ENCODE measurements at regions not wholly inside any gene's neighbourhood (a gene's known extent, or its start where the extent isn't known, plus 50 kb on each side); places are given as distances from the start of the nearest gene placed in this dataset.

- Histone ChIP-seq H3K9me3 (peaks cover 0 to 3% (median 0%) of the 10 kb centered on the region in 12 donors), H3K4me3 (no peak overlapping the region), H3K27me3 (no peaks in the 10 kb centered on the region), H3K36me3 (no peaks in the 10 kb centered on the region), H3K4me1 (peaks cover 0 to 4% (median 0%) of the 10 kb centered on the region in 12 donors), H3K27ac (no peak overlapping the region)
- 39 to 72% (median 51%) methylated on average over 15 to 16 of the region's 16 CpGs for WGBS, 4 donors
- intact Hi-C loops (cut with DNase I), result no loop called here
- peak in 1 of 4 donors; percentile 36 for ATAC-seq
- DNase-seq, result no peak
- no peak for TF ChIP-seq POLR2A (IDR thresholded peaks at IDR 0.05)
- no peak for TF ChIP-seq CTCF (IDR thresholded peaks at IDR 0.05)
Observed at GRCh38 chr7:49580000-49580399, 193.4 kb upstream of the VWC2 start.

GRCh38 chr7:49580761-49581160 is 192.7 kb upstream of the VWC2 start:
- TF ChIP-seq POLR2A (IDR thresholded peaks at IDR 0.05) (no peak), CTCF (IDR thresholded peaks at IDR 0.05) (no peak)
- Histone ChIP-seq H3K27me3 (no peaks in the 10 kb centered on the region), H3K36me3 (no peaks in the 10 kb centered on the region), H3K4me1 (peaks cover 0 to 4% (median 0%) of the 10 kb centered on the region in 12 donors), H3K4me3 (no peak overlapping the region), H3K9me3 (peaks cover 0 to 3% (median 0%) of the 10 kb centered on the region in 12 donors), H3K27ac (no peak overlapping the region)
- WGBS, 4 donors, result 61 to 68% (median 66%) methylated on average over 1 of the region's 1 CpG
- DNase-seq (no peak), ATAC-seq (no peak)
- intact Hi-C loops (cut with DNase I), result no loop called here

- 82 to 92% (median 87%) methylated on average over 4 of the region's 4 CpGs for WGBS, 4 donors
- H3K27me3 ChIP-seq, result no peaks in the 10 kb centered on the region
- H3K4me3 ChIP-seq, result no peak overlapping the region
- TF ChIP-seq CTCF (IDR thresholded peaks at IDR 0.05), result no peak
- TF ChIP-seq POLR2A (IDR thresholded peaks at IDR 0.05), result no peak
- no peak for ATAC-seq
- no peaks in the 10 kb centered on the region for H3K36me3 ChIP-seq
- no peak for DNase-seq
- H3K9me3 ChIP-seq, result peaks cover 0 to 3% (median 0%) of the 10 kb centered on the region in 12 donors
- peaks cover 0 to 4% (median 0%) of the 10 kb centered on the region in 12 donors for H3K4me1 ChIP-seq
- intact Hi-C loops (cut with DNase I), result no loop called here
- no peak overlapping the region for H3K27ac ChIP-seq
Observed at GRCh38 chr7:49583440-49583839, 190.0 kb upstream of the VWC2 start.

- H3K27me3 ChIP-seq, result no peaks in the 10 kb centered on the region
- DNase-seq (no peak), ATAC-seq (no peak)
- intact Hi-C loops (cut with DNase I), result no loop called here
- H3K4me1 ChIP-seq, result peaks cover 0 to 14% (median 0%) of the 10 kb centered on the region in 12 donors
- TF ChIP-seq CTCF (IDR thresholded peaks at IDR 0.05) (no peak), POLR2A (IDR thresholded peaks at IDR 0.05) (no peak)
- H3K9me3 ChIP-seq, result no peaks in the 10 kb centered on the region
- no peak overlapping the region for H3K4me3 ChIP-seq
- no peak overlapping the region for H3K27ac ChIP-seq
- 82 to 86% (median 83%) methylated on average over 4 of the region's 4 CpGs for WGBS, 4 donors
- no peaks in the 10 kb centered on the region for H3K36me3 ChIP-seq
Observed at GRCh38 chr7:49596701-49597491, 176.5 kb upstream of the VWC2 start.

Data from heart left ventricle (tissue), 16 donors.